AG09309 (cell line): ENCODE measurements at regions not wholly inside any gene's neighbourhood (a gene's known extent, or its start where the extent isn't known, plus 50 kb on each side); places are given as distances from the start of the nearest gene placed in this dataset.

Source experiments
- DNase-seq: peaks from one replicate; pipeline ENCODE4 v3.0.0-alpha.2; 2010; ENCODE audit warnings: low read depth
- H3K4me3 ChIP-seq: 2 replicates; pipeline ENCODE4 v1.5.1; 2011; ENCODE audit warnings: mild to moderate bottlenecking, low read depth, low read length, moderate library complexity; ENCODE audit not compliant: control insufficient read depth
- CTCF ChIP-seq: IDR thresholded peaks from 2 replicates; pipeline ENCODE4 v1.5.1; 2011; ENCODE audit warnings: mild to moderate bottlenecking, low read depth, low read length, inconsistent platforms; ENCODE audit not compliant: insufficient read depth, control insufficient read depth; ENCODE audit errors: missing control alignments

- DNase-seq = no peak
- no peak for TF ChIP-seq CTCF
- no peak overlapping the region for H3K4me3 ChIP-seq
Measured at GRCh38 chr10:107427016-107427415, 262.5 kb upstream of the SORCS1 start.

GRCh38 chr10:107425931-107426553 lies 261.5 kb upstream of the SORCS1 start:
- no peak for TF ChIP-seq CTCF

DNA sequence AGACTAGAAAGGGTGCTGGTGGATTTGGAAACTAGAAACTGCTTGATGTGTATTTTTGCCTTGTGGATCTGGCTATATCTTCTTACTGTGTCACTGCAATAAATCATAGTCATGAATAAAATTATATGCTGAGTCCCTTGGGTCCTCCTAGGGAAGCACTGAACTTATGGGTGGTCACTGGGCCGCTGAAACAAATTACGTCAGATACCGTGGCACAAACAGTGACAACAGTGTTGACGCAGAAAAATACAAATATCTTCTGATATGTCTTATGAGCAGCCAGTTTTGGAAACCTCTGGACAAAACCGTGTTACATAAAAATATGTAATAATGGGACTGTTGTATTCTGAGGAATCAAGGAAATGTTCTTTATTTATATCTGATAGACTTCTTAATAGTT lies 260.1 kb upstream of the SORCS1 start:
- no peak for DNase-seq
- no peak for TF ChIP-seq CTCF
- H3K4me3 ChIP-seq = no peak overlapping the region

More at GRCh38 chr10:107425931-107426553, 261.5 kb upstream of the SORCS1 start:
- DNase-seq = no peak
- H3K4me3 ChIP-seq = no peak overlapping the region

- no peak for TF ChIP-seq CTCF
- no peak for DNase-seq
- no peak overlapping the region for H3K4me3 ChIP-seq
Measured at GRCh38 chr10:107423903-107424302, 259.4 kb upstream of the SORCS1 start.

GRCh38 chr10:107422681-107423080 lies 258.2 kb upstream of the SORCS1 start:
- no peak for DNase-seq
- no peak for TF ChIP-seq CTCF
- no peak overlapping the region for H3K4me3 ChIP-seq

DNA sequence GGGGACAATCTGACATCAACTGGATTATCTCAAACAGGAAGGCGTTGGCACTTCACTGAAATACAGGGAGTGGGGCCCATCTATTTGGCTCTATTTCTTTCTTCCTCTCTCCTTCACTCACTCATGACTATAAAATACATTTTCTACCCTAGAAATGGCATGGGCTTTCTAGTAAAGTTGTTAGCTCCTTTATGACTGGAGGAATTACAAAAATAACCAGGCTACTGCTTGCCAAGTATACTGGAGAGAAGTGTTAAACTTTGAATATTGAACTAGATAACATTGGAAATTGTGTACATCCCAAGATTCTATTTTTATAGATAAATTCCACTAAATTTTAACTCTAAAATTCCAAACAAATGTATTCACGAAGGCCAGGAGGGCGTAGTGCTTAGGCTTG lies 255.7 kb upstream of the SORCS1 start:
- DNase-seq = no peak
- TF ChIP-seq CTCF = no peak
- no peak overlapping the region for H3K4me3 ChIP-seq

DNA sequence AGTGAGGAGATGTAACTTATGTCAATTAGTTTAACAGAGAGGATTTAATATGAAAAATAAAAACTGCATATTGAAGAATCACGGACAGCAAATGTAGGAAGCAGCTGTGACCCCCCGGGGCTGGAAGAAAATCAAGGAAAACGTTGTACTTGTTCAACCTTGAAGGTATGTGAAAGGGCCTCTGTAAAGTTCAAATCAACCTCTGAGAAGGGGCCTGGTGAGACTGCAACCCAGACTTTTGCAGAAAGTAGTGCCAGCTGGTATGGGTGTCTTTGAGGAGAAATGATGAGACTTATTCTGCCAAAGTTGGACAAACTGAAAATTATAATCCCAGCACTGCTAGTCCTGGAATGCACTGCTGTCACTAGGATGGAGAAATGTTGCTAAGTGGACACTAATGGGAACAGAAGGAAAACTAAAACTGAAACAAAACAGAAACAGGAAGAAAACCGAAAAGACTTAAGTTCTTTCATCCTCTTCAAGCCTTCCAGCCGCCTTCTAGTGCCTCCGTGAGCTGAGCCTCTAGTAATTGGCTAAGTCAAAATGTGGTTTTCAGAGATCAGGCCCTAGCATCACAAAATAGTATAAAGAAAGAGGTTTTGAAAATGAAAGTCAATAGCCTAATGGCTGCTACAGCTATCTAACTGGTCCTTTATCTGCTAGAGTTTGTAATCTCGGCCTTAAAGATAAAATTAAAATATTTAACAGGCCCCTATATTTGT lies 253.7 kb upstream of the SORCS1 start:
- no peak for TF ChIP-seq CTCF
- DNase-seq = no peak
- H3K4me3 ChIP-seq = no peak overlapping the region
